Kidney glomerular epithelial cell (primary cell): ENCODE measurements at regions not wholly inside any gene's neighbourhood (a gene's known extent, or its start where the extent isn't known, plus 50 kb on each side); places are given as distances from the start of the nearest gene placed in this dataset.

Experiments used
- DNase-seq: peaks from one replicate; lab custom pipeline; 2025; lab: John Stamatoyannopoulos, UW

DNA sequence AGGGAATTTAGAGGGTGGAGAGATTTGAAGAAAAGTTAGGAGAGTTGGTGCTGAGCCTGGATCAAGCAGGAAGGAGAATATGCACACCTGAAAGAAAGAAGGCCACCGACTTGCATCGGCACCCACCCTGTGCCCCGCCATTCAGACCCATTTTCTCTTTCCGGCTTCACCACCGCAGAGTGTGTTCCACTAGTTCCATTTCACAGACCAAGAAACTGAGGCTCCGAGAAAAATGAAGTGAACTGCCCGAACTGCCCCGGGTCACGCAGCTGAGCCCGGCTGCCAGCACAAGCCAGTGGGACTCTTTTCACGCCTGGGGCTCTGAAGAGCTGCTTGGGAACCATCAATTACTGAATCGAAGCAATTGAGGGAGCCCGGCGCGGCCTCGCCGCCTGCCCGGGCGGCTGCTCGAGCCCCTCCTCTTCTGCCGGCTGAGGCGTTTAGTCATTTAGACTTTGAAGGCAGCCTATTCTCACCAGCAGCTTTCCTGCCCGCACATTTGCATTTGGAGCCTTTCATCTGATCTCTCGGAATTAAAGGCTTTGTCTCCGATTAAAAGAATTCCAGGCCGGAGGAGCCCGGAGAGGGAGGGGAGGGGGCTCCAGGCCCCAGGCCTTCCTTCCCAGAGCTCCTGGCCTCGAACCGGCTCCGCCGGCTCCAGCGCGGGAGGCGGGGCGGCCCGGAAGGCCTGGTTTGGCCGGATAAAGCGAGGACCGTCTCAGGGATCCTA is 140.2 kb upstream of the PJA1 start:
- no peak for DNase-seq

DNA sequence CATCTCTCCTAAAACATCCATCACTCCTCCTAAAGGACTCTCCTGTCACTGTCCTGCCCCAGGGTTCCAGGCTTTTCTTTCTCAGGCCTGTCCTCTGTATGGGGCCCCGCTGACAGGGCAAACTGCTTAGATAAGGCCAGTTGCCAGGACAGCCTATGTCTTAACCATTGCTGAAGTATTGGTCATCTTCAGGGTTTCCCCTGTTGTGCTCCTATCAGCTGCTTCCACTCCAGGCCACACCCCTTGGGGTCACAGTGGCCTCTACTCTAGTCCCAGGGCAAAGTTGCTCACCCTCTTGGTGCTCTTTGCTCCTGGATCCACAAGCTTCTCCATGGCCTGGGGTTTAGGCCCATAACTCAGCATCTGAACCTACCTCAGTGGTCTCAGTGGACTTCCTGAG is 138.0 kb upstream of the PJA1 start:
- DNase-seq, result no peak

DNA sequence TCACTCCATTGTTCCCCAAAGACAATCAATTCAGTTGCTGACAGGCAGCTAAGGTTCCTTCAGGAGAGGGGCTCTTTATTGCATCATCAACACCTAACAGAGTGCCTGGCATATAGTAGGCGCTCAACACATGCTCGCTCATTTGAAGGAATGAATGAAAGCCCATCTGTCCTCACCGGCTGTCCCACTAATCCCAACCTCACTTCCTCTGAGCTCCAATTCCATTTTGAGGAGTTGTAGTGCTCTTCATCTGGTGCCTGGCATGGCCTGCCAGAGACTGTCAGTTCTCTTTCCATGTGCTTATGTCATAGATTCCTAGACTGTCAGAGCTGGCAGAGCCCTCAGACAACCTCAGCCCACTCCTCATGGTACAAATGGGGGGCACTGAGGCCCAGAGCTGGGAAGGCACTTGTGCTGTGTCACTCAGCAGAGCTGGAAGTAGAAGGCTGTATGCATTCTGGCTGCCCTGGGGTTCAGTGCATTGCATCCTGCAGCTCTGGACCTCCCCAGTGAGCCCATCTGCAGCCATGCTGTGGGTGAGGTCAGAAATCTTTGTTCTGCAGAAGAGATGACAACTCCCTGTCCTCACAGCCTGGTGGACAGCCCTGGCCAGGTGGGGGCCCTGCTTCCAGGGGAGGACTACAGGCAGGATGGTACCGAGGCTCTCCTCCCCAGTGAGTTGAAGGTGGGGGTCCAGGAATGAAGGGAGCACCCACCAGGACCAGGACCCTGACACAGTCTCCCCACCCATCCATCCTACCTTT is 134.9 kb upstream of the PJA1 start:
- DNase-seq, result no peak

DNA sequence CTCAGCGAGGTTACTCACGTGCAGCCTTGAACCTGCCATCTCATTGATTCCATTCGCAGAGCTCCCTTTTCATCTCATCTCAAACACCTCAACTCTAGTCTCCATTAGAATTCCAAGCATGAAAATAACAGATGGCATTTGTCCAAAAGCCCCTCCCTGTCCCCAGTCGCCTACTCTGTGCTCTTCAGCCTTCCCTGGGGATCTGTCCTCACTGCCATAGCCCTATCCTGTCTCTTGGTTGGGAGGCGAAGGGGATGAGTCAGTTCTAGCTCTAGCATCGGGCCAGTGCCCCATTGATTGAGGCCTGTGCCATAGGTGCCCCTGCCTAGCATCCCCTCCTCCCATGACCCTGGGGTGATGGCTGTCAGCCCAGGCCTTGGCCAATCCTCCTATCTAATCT is 134.0 kb upstream of the PJA1 start:
- DNase-seq, result no peak

DNA sequence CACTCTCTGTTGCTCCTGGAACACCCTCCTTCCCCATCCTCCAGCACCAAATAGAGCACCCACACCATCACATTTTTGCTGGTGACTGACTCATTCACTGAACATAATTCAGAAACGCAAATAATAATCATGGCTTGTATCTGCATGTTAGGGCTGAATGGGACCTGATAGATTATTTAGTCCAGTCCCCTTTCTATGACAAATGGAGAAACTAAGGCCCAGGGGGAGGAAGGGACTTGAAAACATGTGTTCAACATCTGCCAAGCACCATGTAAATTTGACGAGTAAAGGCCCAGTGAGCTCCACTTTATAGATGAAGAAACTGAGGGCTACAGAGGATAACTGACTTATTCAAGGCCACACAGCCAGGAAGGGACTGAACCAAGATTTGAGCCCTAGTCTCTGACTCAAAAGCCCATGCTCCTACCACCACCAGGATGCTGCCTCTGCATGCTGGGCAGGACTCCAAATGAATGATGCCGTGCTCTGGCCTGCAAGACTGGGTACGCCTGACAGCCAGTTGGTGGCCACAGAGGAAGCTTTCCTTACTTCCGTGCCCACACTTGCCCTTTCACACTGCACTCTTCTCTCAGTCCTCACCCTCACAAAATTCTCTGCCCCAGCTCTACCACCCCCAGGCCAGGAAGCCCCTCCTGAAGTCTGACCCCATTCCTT is 133.3 kb upstream of the PJA1 start:
- DNase-seq, result no peak

DNA sequence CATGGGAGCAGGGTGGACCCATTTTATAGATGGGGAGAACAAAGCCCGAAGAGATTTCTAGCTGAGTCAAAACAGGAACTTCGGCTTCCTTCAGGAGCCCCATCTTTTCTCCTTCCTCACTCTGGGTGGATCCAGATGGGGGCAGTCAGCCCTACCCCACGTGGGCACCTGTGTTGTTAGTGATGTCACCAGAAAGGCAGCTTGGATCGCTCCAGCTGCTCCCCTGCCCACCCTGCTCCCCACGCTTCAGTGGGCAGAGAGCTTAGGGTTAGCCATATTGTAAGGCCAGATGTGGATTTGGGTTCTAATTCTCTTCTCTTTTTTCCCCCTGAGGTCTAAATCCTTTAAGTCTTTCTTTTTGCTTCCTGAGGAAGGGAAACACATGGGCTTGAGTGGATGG is 132.3 kb upstream of the PJA1 start:
- no peak for DNase-seq

DNA sequence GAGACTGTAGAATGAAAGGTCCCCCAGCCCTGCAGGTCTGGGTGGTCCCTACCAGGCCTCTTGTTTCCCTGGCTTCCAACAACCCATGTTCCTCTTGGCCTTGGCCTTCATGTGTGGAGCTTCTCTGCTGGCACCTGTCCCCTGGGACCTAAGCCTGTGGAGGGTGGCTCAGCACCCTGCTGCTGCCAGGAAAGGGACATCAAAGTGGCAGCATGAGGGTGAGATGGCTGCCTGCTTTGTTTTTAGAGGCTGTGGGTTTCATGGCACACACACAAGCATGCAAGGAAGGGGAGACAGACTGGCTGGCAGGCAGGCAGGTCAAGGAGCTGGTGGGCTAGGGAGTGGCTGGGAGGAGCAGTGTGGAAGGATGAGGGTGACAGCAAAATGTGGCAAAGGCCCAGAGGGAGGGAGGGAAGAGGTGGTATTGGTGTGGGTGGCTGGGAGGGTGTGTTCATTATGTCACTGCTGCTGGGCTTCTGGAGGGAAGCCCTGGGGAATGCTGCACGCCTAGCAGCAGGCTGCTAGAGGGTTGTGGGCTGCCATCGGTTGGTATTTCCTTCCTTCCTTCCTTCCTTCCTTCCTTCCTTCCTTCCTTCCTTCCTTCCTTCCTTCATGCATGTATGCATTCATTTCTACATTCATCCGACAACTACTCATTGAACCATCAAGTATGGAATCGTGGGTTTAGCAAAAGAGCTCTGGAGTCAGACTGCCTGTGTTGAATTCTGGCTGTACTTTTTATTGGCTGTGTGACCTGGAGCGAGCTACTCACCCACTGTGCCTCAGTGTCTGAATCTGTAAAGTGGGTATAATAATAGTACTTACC is 128.7 kb upstream of the PJA1 start:
- DNase-seq, result no peak

DNA sequence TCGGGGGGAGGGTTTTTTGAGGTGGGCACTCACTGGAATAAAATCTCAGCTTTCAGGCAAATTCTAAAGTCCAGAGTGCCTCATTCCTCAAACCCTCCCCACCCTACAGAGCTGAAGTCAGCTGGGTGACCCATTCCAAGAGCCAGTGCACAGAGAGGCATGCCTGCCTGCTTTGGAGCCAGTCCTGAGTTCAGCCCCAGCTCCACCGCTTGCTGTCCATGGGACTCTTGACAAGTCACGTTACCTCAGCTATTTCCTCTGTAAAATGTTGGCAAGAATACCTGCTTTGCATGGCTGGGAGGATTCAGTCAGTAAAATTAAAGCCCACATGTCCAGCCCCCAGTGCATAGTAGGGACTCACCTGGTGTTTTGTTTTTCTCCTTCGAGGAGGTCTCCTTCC is 125.9 kb upstream of the PJA1 start:
- DNase-seq, result no peak

DNA sequence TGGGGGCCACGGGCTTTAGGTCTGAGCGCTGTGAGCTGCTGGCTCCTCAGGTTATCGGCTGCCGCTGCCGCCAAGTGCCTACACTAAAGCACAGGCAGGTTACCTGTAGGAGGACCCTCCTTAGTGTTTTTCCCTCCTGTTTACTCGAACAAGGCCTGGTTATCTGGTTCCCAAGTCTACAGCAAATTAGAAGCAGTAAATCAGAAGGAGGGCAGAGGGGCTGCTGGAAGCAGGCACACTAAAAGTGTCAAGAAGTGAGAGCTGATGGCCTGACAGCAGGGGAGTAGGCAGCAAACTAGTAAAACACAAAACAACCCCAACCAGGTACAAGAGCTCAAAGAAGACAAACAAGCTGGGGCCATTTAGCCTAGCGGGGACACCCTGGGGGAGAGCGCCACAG is 125.0 kb upstream of the PJA1 start:
- DNase-seq, result no peak

DNA sequence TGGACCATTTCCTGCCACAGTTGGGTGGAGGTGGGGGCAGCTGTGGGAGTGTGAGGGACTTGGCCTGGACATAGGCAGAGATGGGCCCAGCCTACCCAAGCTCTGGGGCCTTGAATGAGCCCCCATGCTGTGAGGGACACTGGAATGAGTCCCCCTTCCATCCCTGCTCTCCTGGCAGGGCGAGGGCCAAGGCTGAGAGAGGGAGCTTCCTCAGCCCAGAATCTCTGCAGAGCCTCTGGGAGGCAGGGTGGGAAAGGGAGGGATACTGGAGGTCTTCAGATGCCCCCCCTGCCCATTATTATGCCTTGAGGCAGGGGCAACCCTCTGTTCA is 124.5 kb upstream of the PJA1 start:
- no peak for DNase-seq

DNA sequence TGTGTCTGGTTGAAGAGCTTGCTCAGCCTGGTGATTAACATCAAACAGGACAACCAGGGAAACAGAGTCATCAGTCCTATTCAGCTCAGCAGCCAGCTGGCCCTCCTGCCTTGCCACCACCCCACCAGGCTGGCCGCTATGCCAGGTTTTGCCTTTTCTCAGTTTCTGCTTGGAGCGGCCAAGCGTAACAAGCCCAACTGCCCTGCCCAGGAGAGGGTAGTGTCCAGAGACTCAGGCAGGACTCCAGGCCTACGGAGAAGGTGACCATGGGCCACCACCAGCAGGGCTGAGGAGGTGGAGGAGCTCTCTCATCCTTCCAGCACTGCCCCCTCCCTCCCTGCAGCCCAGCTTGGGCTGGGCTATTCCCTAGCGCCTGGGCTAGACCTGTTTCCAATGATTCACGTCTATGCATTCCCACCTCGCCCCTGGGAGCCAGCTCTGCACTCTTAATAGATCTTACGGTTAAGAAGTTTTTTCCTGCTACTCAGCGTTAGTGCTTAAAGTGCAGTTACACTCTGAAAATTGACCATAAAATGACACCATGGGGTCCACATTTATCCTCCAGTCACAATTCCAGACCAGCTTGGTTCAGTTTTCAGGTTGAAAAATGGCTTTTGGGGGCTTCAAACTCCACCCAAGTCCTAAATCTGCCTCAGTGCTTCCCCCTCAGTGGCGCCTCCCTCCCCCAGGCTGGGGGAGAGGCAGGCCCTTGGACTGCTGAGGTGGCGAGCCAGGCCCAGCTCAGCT is 124.0 kb upstream of the PJA1 start:
- DNase-seq, result no peak

DNA sequence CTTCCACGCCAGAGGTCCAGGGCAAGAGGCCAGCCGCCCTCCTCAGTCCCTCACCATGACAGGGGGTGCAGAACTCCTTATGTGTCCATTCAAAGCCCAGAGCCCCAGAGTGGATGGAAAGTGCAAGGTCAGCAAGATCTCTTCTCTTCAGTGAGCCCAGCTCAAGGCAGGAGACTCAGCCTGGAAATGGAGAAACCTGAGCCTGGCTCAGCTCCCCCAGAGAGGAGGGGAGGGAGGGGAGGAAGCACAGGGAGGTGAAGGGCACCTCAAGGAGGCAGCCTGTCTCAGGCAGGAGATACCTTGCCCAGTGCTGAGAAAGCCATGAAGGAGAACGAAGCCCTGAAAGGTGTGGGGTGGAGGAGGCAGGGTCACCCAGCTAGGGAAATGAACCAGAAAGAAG is 121.8 kb upstream of the PJA1 start:
- DNase-seq, result no peak

DNA sequence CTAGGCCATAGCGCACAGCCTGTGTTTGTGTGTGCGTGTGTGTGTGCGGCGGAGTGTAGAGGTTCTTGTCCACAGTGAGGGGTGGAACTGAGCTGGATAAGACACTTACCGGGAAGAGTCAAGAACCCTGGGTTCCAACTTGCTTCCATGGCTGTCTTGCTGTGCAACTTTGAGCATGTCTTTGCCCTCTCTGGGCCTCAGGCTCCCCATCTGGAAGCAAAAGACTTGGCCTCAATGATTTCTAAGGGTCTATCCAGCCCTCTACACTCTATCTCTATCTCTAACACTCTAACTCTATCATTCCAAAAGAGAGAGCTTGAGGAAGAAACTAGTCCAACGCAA is 121.3 kb upstream of the PJA1 start:
- DNase-seq, result no peak

DNA sequence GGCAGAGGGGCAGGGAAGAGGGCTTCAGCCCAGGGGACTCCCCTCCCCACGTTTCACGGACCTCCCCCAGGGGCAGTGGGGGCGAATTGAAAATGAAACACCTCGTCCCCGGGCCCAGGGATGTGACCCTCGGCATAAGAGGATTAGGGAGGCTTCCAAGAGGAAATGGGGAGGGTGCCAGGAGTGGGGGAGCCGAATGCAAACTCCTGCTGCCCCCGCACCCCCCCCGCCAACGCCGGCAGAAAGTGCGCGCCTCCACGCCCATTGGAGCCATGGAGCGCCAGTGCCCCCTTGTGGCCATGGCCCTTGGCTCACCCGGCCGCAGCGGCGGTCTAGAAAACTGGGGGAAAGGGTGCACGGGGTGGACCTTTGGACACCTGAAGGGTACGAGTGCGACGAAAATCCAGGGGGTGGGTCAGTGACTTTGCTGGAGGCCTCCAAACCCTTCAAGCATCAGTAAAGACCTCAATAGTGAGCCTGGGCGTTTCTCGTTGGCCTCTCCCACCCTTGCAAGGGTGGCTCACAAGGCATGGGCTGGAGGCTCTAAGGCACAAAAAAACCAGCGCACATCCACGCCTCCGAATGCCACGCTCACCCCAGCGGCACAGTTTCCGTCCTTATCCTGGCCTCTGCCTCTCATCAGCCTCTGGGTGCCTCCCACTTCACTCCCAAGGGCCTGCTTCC is 120.8 kb upstream of the PJA1 start:
- no peak for DNase-seq

DNA sequence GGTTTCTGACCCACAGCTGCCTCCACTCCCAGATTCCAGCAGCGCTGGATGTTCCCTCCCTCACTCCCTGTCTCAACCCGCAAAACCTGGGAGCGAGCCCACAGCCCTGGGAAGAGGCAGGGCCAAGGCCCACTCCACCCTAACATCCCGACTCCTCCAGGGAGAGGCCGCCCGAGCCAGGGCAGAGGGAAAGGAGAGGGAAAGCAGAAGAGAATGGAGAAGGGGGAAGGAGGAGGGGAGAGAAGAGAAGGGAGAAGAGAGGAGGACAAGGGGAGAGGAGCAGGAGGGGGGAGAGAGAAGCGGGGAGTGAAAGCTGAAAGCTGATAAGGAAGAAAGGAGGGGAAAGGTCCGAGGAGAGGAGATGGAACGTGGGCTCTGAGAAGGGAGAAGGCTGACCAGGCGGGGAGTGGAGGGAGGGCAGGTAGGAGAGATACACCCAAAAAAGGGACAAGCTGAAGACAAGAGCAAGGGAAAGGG is 120.2 kb upstream of the PJA1 start:
- DNase-seq, result no peak

DNA sequence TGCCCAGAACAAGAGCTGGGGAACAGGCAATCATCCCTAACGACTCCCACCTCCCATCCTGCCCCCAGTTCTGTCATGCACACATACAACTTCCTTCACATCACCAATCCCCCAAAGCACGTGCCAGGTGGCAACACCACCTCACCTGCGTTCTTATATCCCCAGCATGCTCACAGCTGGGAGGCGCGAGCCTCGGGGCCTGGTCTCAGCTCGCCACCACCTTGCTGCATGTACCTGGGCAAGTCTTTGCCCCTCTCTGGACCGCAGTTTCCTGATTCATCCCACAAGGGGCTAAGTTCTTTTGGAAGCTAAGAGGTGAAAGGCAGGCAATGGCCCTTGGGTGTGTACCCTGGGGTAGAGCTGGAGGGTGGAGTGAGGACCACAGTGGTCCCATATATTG is 119.2 kb upstream of the PJA1 start:
- DNase-seq, result no peak

DNA sequence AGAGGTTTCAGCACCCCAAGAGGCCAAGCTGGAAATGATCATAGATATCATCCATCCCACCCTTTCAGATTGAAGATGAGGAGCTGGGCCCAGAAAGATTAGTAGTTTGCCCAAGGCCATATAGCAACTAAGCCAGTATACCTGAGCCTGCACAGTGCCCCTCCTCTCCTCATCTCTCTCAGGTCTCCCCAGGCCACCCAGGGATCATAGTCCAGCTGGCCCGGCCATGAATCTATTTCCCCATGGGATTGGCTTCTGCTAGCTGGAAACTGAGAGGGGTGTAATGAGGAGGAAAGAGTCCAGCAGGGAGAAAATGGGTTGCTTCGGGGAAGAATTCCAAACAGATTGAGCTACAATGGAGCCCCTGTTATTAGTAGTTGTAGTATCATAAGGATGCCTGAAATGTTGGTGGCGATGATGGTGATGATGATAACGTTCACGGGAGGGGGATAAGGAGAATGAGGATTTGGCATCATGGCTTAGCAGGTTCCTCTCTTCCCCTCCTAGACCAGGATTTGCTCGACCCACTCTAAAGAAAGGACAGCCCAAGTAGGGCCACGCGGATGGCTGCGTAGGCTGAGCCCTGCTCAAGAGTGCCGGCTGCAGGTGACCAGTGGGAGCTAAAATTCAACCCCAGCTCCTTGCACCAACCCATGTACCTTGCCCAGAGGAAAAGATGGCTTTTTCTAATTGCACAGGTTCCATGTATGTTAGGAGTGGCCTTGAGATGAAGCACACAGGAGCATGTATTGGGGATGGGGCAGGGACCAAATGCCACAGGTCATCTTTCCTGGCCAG is 117.8 kb upstream of the PJA1 start:
- no peak for DNase-seq

DNA sequence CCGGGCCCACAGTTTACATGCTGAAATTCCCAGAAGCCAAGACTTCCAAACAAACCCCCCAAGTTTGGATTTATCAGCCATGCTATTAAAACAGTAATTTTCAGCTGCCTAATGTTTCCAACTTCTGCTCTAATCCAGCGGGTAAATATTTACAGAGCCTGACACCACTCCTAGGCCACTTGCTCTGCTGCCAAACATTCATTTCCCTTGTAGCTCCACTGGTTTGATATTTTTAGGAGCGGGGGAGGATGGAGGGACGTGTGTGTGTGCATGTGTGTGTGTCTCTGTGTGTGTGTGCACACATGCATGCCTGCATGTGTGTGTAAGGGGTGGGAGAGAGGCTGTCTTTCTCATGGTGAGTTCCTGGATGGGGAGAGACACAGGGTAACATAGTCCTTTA is 115.7 kb upstream of the PJA1 start:
- DNase-seq, result no peak

DNA sequence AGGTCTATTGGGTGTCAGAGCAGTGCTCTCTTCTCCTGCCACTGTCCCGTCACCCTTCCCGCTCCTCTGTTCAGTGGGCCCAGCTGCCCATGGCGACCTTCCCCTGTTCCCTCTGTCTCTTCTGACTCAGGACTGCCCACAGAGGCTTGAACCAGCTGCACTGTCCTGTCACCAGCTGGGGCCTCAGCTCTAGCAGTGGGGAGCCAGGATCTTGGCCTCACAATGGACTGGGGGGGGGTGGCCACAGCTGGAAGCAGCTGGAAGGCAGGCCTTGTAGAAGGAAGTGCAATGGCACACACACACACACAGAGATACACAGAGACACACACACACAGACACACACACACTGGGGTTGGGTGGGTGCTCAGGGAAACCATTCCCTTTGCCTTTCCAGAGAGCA is 114.0 kb upstream of the PJA1 start:
- DNase-seq, result no peak

DNA sequence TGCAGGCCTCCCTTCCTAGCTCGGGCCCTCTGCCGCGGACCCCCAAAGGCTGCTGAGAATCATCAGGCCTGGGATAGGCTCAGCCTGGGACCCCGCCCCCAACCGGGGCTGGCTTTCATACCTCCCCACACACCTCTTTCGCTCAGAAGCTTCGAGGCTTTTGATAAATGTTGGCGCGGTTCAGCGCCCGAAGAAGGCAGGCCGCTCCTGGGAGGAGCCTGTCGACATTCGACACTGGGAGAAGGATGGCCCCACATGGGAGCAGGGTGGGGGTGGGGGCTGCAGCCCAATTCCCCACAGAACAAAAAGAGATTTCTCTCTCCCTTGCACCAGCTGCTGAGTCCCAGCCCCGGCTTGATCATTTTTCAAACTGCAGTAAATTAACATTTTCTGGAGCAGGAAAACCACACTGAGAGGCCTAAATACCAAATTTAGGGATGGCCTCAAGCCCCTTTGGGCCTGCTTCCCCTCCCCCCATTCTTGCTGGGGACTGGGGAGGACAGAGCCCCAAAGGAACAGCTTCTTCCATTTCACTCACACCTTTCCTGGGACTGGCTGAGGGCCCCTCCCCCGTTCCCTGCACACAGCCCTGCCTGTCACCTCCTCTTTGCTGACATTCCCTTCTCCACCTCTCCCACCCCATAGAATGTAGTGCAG is 112.9 kb upstream of the PJA1 start:
- DNase-seq, result no peak
